22Rv1 (cell line): ENCODE measurements at regions not wholly inside any gene's neighbourhood (a gene's known extent, or its start where the extent isn't known, plus 50 kb on each side); places are given as distances from the start of the nearest gene placed in this dataset.

Experiments used
- H3K27ac ChIP-seq: fragments of 450-650 bp; 2 replicates; pipeline ENCODE4 v1.5.1; 2017
- CTCF ChIP-seq: fragments of 450-650 bp; IDR thresholded peaks from 2 replicates; pipeline ENCODE4 v1.5.1; 2017; ENCODE audit warnings: mild to moderate bottlenecking
- ZFX ChIP-seq: fragments of 450-650 bp; IDR thresholded peaks from 2 replicates; pipeline ENCODE4 v1.6.1; 2017; ENCODE audit warnings: antibody characterized with exemption, borderline replicate concordance

GRCh38 chr5:74418709-74419108, 221.8 kb downstream of the ENC1 start:
- TF ChIP-seq ZFX (no peak), CTCF (no peak)
- H3K27ac ChIP-seq, result no peak overlapping the region

GRCh38 chr5:74418261-74418660, 222.3 kb downstream of the ENC1 start:
- TF ChIP-seq ZFX, result no peak
- no peak for TF ChIP-seq CTCF
- no peak overlapping the region for H3K27ac ChIP-seq

GRCh38 chr5:74415695-74416102, 224.8 kb downstream of the ENC1 start:
- no peak overlapping the region for H3K27ac ChIP-seq
- TF ChIP-seq CTCF (no peak), ZFX (no peak)

GRCh38 chr5:74414228-74414627, 226.3 kb downstream of the ENC1 start:
- H3K27ac ChIP-seq, result no peak overlapping the region
- TF ChIP-seq ZFX, result no peak
- TF ChIP-seq CTCF, result no peak

GRCh38 chr5:74413403-74414048, 227.0 kb downstream of the ENC1 start:
- H3K27ac ChIP-seq, result no peak overlapping the region
- TF ChIP-seq ZFX (no peak), CTCF (no peak)

GRCh38 chr5:74412066-74412465, 228.5 kb downstream of the ENC1 start:
- no peak overlapping the region for H3K27ac ChIP-seq
- no peak for TF ChIP-seq CTCF
- no peak for TF ChIP-seq ZFX

GRCh38 chr5:74409712-74410111, 230.8 kb downstream of the ENC1 start:
- TF ChIP-seq ZFX (no peak), CTCF (no peak)
- no peak overlapping the region for H3K27ac ChIP-seq
